NB4 (cell line): ENCODE measurements at regions not wholly inside any gene's neighbourhood (a gene's known extent, or its start where the extent isn't known, plus 50 kb on each side); places are given as distances from the start of the nearest gene placed in this dataset.

Source experiments
- DNase-seq: peaks from one replicate; pipeline ENCODE4 v3.0.0; 2010; ENCODE audit warnings: low read depth
- H3K4me3 ChIP-seq: one replicate; pipeline ENCODE4 v1.5.1; 2011; ENCODE audit warnings: mild to moderate bottlenecking, low read depth, low read length, moderate library complexity
- CTCF ChIP-seq: IDR thresholded peaks from one replicate; pipeline ENCODE4 v1.5.1; 2012; ENCODE audit warnings: low read depth, low read length
- MYC ChIP-seq: IDR thresholded peaks from 2 replicates; pipeline ENCODE4 v1.6.1; 2011; ENCODE audit warnings: low read depth, low read length
- POLR2A ChIP-seq: IDR thresholded peaks from 2 replicates; pipeline ENCODE4 v1.6.1; 2011; ENCODE audit warnings: mild to moderate bottlenecking; ENCODE audit not compliant: insufficient read length; ENCODE audit errors: extremely low read depth
- TF ChIP-seq, protein P1 (sequence below): IDR thresholded peaks from 2 replicates; pipeline ENCODE4 v1.6.1; 2011; ENCODE audit warnings: low read depth, low read length

DNA sequence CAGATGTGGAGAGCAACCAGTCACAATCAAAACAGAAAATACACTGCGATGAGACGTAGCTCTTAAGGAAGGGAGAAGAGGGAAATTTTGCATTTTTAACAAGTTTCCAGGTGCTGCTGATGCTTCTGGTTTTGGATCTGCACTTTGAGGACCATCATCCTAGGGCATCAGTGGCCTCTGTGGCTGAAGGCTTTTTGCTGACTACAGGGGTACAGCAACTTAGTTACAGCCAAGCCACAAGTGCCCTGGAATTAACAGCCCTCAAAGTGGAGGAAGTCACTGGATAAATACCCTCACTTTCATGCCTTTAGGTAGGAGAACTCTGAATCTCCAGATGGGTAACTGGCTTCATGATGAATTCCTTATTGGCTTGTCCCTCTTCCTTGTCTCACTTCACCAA, 700.9 kb downstream of the TMEM182 start:
- no peak for DNase-seq
- no peak for TF ChIP-seq MYC
- TF ChIP-seq CTCF = no peak
- no peak for TF ChIP-seq POLR2A
- TF ChIP-seq, protein P1, sequence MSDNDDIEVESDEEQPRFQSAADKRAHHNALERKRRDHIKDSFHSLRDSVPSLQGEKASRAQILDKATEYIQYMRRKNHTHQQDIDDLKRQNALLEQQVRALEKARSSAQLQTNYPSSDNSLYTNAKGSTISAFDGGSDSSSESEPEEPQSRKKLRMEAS = no peak
- no peak overlapping the region for H3K4me3 ChIP-seq

GRCh38 chr2:103464831-103465230, 703.0 kb downstream of the TMEM182 start:
- DNase-seq = no peak
- no peak overlapping the region for H3K4me3 ChIP-seq
- TF ChIP-seq, protein P1 = no peak
- TF ChIP-seq POLR2A (no peak), MYC (no peak), CTCF (no peak)

DNA sequence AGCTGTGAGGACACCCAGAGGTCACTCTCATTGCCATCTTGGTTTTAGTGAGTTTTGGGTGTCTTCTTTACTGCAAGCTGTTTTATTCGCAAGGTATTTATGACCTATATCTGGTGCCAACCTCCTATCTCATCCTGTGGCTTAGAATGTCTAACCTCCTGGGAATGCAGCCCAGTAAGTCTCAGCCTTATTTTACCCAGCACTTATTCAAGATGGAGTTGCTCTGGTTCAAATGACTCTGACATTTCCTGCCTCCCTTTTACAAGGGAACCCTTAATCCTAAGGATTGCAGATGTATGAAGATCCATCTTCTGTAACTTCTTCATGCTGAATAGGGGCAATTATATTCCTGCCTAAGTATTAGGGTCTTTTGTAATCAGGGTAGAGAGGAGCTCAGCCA, 708.0 kb downstream of the TMEM182 start:
- no peak for DNase-seq
- H3K4me3 ChIP-seq = no peak overlapping the region
- TF ChIP-seq MYC = no peak
- TF ChIP-seq CTCF = no peak
- TF ChIP-seq POLR2A = no peak
- TF ChIP-seq, protein P1 = no peak

DNA sequence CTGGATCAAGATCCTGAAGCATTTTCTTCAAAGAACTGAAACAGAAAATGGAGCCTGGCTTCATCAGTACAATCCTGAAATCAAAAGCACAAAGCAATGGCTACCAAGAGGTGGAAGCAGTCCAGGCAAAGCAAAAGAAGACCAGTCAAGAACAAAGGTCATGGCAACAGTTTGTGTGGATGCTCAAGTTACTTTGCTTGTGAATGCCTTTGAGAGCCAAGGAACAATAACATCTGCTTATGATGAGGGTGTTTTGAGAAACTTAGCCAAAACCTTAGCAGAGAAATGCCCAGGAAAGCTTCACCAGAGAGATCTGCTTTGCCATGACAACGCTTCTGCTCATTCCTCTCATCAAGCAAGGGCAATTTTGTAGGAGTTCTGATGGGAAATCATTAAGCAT, 723.1 kb downstream of the TMEM182 start:
- no peak for DNase-seq
- TF ChIP-seq, protein P1 = no peak
- H3K4me3 ChIP-seq = no peak overlapping the region

- no peak for DNase-seq
- TF ChIP-seq MYC (no peak), CTCF (no peak), POLR2A (no peak)
- TF ChIP-seq, protein P1 = no peak
- H3K4me3 ChIP-seq = no peak overlapping the region
Observed at GRCh38 chr2:103496850-103497249, 735.0 kb downstream of the TMEM182 start.

DNA sequence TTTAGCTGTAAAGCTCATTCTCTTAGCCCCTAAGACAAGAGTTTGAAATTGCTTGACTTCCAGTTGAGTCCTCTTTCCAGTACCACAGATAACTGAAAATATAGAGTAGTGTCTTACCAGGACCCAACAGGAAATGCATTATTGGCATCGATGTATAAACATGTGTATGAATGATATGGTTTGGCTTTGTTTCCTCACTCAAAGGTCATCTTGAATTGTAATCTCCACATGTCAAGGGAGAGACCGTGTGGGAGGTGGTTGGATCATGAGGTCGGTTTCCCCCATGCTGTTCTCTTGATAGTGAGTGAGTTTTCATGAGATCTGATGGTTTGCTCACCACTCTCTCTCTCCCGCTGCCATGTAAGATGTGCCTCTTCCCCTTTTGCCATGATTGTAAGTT, 745.0 kb downstream of the TMEM182 start:
- DNase-seq = no peak
- TF ChIP-seq, protein P1 = no peak
- TF ChIP-seq POLR2A (no peak), MYC (no peak), CTCF (no peak)
- H3K4me3 ChIP-seq = no peak overlapping the region
